GM21723 (cell line): ENCODE measurements at regions not wholly inside any gene's neighbourhood (a gene's known extent, or its start where the extent isn't known, plus 50 kb on each side); places are given as distances from the start of the nearest gene placed in this dataset.
"Not testable (repeated sequence)": the region's sequence is repeated elsewhere in the genome, so short reads cannot be mapped to it uniquely, and the experiment has no call there.

Source experiments
- ATAC-seq: cut with Tn5 transposase; IDR thresholded peaks from one replicate; pipeline ENCODE4 v1.9.1; 2021; ENCODE audit warnings: mild to moderate bottlenecking, moderate library complexity; ENCODE audit not compliant: unreplicated experiment

DNA sequence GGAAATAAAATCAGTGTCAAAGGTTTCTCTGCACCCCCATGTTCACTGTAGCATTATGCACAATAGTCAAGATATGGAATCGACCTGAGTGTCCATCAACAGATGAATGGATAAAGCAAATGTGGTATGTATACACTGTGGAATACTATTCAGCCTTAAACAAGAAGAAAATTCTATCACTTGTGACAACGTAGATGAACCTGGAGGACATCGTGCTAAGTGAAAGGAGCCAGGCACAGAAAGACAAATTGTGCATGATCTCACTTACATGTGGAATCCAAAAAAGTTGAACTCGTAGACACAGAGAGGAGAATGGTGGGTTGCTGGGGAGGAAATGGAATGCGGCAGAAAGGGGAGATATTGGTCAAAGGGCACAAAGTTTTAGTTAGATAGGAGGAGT is 136.3 kb upstream of the ESR1 start:
- ATAC-seq = no peak

DNA sequence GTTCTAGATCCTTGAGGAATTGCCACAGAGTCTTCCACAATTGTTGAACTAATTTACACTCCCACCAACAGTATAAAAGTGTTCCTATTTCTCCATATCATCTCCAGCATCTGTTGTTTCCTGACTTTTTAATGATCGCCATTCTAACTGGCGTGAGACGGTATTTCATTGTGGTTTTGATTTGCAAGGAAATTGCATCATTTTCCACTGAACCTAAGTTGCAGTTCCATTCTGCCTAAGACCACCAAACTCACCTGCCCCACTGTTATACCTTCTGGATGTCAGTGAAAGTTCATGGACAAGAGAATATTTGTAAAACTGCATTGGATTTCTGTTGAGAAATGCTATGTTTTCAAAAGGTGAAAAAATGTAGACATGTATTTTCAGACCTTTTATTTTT is 132.9 kb upstream of the ESR1 start:
- ATAC-seq = no peak

DNA sequence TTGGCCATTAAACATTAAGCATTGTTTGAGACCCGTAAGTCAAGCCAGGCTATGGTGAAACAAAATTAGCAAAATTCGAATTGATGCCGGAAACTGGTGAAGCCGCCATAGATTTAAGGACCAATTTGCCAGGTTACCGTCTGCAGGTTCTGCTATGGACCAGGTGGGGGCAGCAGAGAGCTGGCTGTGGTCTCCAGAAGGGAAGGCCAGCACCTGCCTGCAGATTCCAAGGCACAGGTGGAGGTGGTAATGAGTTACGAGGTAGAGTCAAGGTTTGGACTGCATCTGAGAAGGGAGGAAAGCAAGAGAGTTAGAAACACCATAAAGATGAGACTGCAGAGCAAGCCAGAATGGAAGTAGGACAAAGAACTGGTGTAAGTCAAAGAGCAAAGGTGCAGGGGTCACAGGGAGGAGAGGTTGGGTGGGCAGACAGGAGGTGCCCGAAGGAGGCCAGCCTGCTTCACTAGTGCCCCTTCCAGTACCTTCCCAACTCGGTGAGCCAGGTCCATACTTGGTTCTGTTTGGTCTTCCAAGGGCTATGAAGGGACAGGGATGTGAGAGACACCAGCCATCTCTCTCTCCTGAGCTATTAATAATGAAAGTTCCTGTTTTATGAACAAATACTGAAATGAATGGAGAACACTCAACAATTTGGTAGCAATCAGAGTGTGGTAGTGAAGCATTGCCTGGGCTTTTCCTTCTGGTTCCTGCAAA is 131.6 kb upstream of the ESR1 start:
- ATAC-seq = peak; percentile 98

DNA sequence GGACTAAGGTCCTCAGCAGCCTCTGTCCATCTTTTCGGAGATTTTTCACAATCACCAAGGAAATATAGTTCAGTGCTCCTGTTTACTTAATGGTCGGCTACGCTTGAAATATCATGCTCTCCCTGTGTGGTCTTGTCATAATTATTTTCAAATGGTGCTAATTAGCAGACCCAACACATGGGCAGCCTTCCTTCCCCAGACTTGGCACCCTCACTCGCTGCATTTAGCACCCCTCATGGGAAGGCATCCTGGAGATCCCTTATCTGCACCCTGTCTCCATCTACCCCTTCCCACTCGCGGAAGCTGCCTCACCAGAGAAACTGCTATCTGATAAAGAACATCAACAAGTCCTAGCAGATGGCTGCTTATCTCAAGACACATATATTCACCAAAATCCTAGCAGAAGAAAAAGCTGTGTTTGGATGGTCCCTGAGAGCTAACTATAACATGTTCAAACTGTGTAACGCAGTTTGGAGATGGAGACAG is 131.0 kb upstream of the ESR1 start:
- no peak for ATAC-seq

DNA sequence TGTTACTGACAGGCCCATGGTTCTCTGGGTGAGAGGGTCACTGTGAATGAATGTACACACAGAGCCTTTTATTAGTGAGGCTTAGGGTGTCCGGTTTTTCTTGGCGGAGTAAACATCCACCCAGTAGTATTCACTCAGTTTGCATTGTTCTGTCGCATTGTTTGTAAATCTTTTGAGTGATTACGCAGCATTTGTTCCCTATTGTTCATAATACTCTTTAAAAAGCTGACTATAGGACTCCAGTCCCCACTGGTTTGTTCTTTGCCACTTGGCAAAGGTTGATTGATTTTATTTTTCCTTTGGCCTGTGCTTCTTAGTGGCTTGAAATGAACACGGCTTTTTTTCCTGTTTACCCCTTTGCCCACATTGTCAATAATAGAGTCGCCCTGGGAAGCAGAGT is 130.1 kb upstream of the ESR1 start:
- ATAC-seq = no peak

DNA sequence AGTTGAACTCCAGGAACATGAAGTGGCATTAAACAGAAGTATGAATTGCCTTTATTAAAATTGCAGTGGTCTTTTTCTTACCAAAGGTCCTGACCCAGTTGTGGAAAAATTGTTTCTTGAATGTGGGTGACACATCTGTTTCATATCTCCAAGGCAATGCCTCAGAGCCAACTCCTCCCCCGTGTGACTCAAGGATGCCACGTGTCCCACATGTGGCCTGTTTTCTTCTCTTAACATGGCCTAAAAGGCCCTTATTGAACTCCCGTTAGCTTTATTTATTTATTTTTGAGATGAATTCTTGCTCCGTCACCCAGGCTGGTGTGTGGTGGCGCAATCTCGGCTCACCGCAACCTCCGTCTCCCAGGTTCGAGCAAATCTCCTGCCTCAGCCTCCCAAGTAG is 128.4 kb upstream of the ESR1 start:
- ATAC-seq = no peak

DNA sequence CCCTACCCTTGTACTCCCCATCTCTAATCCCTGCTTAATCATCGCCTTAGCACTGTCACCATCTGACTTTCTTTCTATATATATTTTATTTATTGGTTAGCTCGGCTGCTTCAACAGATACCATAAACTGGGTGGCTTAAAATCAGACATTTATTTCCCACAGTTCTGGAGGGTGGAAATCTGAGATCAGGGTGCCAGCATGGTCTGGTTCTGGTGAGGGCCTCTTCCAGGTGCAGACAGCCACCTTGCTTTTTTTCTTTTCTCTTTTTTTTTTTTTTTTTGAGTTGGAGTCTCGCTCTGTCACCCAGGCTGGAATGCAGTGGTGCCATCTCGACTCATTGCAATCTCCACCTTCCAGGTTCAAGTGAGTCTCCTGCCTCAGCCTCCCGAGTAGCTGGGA is 127.5 kb upstream of the ESR1 start:
- ATAC-seq = no peak

DNA sequence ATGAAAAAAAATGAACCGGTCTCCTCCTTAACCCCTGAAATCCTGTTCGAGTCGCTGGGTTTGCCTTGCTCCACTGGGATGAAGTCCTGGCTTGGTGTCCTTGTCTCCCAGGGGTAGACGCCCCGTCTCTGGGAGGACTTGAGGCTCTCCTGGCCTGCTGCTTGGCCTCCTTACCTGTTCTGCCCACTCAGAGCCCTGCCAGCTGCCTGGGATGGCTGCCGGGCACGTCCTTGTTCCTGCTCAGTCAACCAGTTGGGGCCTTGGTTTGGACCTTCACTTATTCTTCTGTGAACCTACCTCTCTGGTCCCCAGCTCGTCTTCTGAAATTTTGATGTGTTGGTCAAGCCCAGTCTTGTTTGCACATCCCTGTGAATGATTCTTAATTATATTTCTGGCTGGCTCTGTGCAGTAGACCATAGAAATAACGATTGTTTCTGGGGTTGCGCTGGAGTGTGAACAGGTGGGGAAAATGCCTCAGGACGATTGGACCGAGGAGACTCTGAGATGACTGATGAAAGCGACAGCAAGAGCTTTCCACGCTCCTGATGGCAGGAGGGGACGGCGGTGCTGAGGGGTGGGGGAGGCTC is 126.5 kb upstream of the ESR1 start:
- no peak for ATAC-seq

GRCh38 chr6:151681433-151682059 is 125.9 kb upstream of the ESR1 start:
- no peak for ATAC-seq

- no peak for ATAC-seq
These were observed 125.2 kb upstream of the ESR1 start for GRCh38 chr6:151682251-151682650.

- ATAC-seq = no peak
These were observed 124.6 kb upstream of the ESR1 start for GRCh38 chr6:151682922-151683321.

- ATAC-seq = no peak
These were observed 124.1 kb upstream of the ESR1 start for GRCh38 chr6:151683381-151683780.

- no peak for ATAC-seq
These were observed 117.8 kb upstream of the ESR1 start for GRCh38 chr6:151689499-151690201.

DNA sequence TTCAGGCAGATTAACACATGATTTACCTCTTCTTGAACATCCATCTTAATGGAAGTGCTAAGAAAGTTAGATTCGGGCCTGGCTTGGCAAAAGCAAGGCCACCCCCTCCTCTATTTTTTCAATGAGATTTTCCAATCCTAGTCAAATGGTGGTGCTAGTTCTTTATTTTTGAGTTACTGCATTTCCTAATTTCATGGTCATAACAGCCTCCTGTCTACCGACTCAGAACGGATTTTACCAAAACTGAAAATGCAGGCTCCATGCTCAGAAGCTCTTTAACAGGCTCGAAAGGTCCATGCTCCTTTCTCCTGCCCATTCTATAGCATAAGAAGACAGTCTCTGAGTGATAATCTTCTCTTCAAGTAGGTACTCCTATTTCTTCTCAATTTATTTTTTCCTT is 117.2 kb upstream of the ESR1 start:
- peak; percentile 49 for ATAC-seq

DNA sequence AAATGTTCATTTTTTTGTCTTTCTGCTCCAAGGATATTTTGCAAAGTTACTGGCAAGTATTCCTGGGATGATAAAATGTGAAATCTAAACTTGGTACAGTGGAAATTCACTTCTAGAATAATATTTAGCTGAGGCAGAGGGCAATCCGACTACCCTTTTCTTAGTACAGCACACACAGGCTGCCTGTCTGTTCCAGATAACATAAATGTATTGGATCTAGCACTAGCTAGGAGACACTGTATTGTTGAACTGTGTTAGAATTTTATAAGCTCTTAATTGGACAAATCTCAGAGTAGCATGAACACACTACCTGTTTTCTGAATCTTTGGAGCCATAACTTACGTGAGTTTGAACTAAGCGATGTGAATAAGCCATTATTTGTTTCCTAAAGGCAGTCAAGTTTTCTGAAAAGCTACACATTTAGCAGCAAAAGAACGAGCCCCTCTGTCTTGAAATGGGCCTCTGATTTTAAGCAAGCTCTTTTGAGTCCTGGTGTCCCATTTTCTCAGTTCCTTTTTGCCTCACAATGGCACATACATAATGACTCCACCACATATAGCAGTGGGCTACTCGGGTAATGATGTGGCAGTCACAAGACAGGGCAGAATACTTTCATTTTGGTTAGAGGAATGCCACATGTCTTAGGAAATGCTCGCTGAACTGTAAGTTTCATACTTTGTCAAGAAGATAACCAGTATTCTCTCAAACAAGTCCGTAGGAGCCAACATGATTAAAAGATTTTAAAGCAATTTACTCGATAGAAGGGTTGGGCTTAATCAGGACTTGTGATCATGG is 116.5 kb upstream of the ESR1 start:
- ATAC-seq = peak; percentile 95

GRCh38 chr6:151692216-151692615 is 115.3 kb upstream of the ESR1 start:
- ATAC-seq = no peak

GRCh38 chr6:151693366-151693765 is 114.1 kb upstream of the ESR1 start:
- no peak for ATAC-seq

DNA sequence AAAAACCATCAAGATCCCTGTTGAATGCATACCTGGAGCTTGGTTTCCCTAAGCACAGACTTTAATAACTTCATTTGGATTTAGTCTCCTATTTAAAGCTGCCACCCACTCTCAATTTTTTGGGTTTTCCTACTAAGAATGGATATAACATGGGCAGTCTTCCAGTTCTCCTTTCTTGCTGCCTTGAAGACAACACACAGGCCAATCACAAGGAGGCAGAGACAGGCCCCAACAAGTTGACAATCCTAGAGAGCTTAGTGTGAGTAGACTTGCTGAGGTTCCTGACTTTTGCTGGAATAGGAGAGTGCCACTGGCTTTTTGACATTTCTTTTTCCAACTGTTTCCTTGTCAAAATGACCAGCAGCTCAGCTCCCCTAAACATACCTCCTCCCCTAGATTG is 112.3 kb upstream of the ESR1 start:
- no peak for ATAC-seq

DNA sequence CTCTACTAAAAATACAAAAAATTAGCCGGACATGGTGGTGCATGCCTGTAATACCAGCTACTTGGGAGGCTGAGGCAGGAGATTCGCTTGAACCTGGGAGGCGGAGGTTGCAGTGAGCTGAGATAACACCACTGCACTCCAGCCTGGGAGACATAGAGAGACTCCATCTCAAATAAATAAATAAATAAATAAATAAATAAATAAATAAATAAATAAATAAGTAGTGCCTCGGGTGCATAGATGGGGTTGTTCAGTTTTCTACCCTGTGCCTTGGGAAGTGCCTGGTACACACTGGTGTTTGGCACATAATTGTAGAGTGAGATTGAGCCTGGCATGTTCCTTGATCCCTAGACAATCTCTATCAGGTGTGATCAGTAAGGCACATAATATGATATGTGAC is 111.2 kb upstream of the ESR1 start:
- not testable (repeated sequence) for ATAC-seq

- ATAC-seq = no peak
These were observed 108.4 kb upstream of the ESR1 start for GRCh38 chr6:151698931-151699700.
